ENCODE measurements at regions not wholly inside any gene's neighbourhood (a gene's known extent, or its start where the extent isn't known, plus 50 kb on each side); places are given as distances from the start of the nearest gene placed in this dataset.

GRCh38 chr12:83817730-83818129 lies 1094.9 kb downstream of the SLC6A15 start:
- no peak for TF ChIP-seq CTCF (IDR thresholded peaks at IDR 0.05)
- no peak for TF ChIP-seq EZH2 (IDR thresholded peaks at IDR 0.05)

Data from neural progenitor cell (in vitro differentiated cells).